ENCODE measurements at regions not wholly inside any gene's neighbourhood (a gene's known extent, or its start where the extent isn't known, plus 50 kb on each side); places are given as distances from the start of the nearest gene placed in this dataset.
A peak's percentile ranks its signal among the peaks of the same experiment; 100 is the strongest.
"Not testable (repeated sequence)": the region's sequence is repeated elsewhere in the genome, so short reads cannot be mapped to it uniquely, and the experiment has no call there.

DNA sequence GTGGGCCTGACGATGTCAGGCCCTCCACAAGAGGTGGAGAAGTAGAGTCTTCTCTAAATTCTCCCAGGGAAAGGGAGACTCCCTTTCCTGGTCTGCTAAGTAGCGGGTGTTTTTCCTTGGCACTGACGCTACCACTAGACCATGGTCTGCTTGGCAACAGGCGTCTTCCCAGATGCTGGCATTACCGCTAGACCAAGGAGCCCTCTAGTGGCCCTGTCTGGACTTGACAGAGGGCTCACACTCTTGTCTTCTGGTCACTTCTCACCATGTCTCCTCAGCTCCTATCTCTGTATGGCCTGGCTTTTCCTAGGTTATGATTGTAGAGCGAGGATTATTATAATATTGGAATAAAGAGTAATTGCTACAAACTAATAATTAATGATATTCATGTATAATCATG is 51.1 kb upstream of the RASSF6 start:
- DNase-seq (ENCODE audit: low spot score), result not testable (repeated sequence)

DNA sequence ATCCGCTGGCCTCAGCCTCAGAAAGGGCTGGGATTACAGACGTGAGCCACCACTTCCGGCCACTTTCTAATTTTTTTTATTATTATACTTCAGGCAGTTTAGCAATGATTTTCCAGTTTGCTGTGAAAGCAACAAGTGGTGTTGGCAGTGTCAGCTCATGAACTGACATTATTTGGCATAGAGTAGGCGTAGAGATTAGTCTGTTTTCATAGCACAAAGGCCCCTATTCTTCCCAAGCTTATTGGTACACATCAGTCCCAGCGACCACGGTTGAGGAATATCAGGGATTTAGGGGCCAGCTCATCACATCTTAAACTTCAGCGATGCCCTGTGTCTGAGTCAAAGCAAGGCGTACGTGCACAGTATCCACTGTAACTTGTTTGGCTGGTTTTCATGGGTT is 53.0 kb upstream of the RASSF6 start:
- DNase-seq (ENCODE audit: low spot score), result no peak

DNA sequence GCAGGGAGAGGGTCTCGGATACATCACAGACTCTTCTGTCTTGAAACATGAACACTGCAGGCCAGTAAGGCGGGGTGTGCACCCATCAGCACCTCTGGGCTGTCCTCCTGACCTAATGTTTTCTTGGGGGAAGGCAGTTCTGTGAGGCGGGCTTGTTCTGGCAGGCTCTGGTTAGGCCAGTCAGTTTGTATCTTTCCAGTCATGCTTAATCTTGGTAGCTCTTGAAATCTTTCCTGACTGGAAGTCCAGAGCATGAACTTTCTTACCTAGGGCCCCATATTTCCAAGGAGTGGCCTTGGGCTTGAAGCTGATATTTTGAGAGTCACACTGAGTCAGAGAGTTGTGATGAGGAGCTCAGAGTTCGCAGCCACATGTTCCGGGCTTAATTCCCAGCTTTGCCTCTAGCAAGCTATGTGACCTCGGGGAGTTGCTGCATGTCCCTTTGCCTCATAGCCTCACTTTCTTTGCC is 54.2 kb upstream of the RASSF6 start:
- DNase-seq (ENCODE audit: low spot score), result no peak

DNA sequence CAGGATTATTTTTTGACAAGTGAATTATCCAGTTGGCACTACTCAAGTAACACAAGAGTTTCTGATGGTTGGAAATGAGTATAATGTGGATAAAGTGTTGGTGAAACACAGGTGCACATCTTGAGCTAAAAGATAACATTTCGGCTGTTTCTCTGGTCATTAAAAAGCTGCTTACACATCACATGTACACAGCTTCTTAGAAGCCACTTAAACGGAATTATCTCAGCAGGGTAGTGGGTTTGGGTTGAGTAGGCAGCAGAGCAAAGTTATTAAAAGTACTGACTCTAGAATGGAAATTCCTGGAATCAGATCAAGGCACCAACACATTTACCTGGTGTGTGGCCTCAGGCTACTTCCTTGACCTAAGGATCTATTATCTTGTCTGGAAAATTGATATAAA is 55.4 kb upstream of the RASSF6 start:
- no peak for DNase-seq (ENCODE audit: low spot score)

DNA sequence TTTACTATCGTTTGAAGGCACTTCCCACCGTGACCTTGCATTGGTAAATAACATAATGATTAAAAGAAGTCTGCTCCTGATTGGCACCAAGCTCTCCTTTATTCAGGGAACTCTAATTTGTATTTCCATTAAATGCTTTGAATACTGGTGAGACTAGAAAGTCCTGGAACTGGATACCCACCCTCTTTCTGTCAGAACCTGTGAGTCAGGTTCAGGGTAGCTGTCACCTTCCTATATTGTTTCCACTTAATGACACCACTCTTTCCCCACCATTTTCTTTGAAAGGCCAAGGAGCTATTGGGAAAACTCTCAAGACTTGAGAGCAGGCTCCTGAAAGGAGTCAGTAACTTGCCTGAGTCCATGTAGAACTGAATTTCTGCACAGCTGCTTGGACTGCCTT is 55.9 kb upstream of the RASSF6 start:
- DNase-seq (ENCODE audit: low spot score), result no peak

DNA sequence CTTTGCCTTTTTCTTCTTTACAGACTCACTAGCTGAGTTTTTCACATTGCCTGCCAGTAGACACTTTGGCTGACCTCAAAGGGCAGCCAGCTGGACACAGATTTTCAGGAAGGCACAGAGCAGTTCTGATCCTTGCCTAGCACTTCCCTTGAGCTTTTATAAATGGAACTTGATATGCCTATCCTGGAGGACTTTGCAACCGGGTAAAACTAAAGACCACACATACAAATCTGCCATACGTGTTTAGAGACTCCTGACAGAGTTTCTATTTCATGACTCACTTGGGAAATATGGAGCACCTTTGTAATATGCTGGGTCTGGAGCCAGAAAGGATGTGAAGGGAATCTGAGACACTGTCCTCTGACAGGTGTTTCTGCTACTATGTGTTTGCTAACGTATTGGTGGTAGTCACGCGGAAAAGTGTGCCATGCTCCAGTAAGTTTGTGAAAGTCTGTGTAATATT is 56.7 kb upstream of the RASSF6 start:
- no peak for DNase-seq (ENCODE audit: low spot score)

DNA sequence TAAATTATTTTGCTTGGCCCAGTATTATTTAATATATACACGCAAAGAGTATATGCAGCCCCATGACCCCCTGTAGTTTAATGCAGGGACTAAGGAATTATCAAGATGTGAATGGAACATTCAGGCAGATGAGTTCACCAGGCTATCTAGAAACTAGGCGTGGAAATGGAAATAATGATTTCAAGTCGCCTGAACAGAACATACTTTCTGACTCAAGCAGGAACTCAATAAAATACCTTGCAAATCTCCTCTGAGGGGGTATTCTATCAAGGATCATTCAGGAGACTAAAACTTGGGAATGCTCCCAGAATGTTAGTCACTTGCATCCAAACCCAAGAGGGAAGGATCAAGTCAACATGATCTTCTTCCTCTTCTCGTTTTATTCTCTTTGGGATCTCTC is 59.6 kb upstream of the RASSF6 start:
- DNase-seq (ENCODE audit: low spot score), result no peak

DNA sequence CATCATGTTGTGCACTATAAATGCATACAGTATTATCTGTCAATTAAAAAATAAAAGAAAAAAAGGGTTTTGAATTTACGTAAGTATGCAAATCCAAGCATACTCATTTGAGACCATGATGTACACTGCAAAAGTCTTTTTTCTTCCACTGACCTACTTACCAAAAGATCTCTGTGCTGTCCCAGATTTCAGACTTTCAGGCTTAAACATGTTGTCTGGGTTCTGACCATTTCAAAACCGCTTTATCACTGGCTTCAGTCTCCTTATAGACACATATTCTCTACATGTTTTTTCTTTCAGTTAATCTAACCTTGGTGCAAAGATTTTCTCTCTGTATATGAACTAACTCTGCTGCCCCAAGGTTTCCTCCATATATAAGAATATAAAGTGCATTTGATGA is 58.6 kb upstream of the CXCL8 start:
- peak; percentile 8 for DNase-seq (ENCODE audit: low spot score)

DNA sequence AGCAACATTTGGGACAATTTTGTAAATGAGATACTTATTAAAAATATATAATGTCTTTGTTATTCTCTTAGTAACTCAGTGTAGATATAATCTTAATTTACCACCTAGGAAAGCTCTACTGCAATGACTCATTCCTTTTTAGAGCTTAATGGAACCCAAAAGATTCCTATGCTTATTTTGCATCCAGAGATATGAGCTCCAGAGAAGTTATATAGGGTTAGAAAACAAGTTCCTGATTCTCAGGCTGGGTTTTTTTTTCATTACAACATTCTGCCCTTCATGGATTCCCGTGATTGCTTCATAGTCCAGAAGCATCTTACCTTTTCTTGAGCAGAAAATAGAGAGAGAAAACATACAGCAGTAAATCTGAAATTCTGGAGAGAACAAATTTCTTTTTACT is 57.9 kb upstream of the CXCL8 start:
- DNase-seq (ENCODE audit: low spot score), result no peak

DNA sequence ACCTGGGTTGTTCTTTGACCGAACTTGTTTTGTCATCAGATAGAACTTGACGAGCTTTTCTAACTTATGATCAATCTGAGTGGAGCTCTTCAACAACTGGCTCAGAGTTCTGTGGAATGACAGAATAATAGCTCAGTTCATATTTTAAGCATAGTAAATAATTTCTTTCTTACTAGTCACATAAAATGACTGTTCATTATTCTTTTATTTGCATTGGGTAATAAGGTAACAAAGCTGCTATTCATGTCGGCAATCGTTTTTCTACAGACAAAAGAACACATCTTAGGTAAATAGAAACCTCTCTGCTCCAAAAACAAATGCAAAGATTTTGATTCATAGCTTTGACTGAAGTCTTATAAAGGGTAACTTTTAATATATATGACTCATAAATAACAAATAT is 57.3 kb upstream of the CXCL8 start:
- no peak for DNase-seq (ENCODE audit: low spot score)

DNA sequence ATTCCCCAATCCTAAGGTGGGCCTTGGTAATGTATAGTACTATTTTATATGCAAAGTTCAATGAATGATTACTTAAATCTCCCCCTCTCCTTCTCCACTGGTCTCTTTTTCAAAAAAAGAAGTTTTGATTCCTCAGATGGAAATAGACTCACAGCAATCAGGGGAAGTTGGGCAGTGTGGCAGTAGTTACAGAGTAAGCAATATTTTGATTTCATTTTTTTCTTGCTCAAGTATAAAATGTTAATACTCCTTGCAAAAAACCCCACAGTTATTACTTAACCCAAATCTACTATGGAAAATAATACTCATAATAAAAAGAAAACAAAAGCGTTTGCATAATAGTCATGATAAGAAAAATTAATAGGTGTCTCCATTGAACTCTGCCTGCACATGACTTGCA is 56.9 kb upstream of the CXCL8 start:
- DNase-seq (ENCODE audit: low spot score), result no peak

DNA sequence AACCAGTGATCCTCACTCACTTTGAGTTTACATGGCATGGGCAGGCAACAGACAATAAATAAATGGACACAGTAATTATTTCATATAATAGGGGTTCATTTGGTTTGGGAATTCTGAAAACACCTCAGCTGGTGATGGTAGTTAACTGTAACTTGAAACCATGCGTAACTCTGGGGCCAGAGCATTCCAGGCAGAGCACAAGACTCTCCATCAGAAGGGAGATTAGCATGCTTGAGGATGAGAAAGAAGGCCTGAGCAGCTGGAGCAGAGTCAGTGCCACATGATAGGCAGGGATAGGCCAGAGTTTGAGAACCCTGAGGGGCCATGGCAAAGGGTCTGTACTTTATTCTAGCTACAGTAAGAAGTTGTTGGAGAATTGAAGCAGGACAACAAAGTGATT is 56.3 kb upstream of the CXCL8 start:
- no peak for DNase-seq (ENCODE audit: low spot score)

DNA sequence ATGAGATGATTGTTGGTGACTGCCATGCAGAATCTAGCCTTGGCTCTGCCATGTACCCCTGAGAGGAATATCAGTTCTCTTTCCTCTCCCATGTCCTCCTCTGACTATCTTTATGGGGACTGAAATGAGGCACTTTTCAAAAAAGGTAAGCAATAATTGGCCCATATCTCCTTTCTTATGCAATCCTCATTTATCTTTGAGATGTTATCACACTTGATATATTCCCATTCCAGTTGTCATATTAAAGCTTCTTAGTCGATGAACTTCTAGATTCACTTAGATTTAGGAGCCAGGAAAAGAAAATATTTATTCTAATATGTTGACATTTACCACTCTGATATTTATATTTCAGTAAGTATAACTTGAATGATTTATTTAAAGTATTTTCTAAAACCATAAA is 55.3 kb upstream of the CXCL8 start:
- DNase-seq (ENCODE audit: low spot score), result no peak

DNA sequence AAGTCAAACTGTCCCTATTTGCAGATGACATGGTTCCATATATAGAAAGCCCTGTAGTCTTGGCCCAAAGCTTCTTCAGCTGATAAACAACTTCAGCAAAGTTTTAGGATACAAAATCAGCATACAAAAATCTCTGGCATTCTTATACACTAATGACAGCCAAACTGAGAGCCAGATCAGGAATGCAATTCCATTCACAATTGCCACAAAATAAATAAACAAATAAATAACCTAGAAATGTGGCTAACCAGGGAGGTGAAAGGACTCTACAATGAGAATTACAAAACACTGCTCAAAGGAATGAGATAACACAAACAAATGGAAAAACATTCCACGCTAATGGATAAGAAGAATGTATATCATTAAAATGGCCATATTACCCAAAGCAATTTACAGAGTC is 52.9 kb upstream of the CXCL8 start:
- DNase-seq (ENCODE audit: low spot score), result no peak

DNA sequence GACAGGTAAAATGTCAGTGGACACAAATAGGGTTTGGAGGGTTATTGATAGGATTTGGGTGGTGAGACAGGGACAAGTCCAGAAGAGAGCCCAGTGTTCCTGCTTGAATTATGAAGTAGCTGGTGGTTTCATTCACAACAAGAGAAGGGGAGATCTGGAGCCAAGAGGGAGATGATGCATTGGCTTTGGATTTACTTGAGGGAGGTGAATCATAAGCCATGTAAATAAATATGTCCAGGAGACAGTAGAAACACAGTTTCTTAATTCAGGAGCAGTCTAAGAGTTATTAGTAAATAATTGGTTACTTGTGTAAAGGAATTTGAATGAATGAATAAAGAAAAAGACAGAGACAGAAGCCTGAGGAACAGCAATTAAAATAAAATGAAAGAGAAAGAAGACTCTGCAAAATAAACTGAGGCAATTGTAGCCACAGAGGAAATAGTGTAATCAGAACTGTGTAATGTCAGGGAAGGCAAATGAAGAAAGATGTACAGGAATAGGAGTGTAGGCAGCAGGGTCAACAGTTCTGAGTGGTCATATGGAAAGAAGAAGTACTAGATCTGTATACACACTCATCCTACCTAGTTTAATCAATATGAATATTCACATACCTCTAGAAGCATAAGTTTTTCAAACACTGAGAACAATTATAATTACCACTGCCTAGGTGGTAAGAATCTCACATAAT is 50.2 kb upstream of the CXCL8 start:
- no peak for DNase-seq (ENCODE audit: low spot score)
